AG04449 (cell line): ENCODE measurements at regions not wholly inside any gene's neighbourhood (a gene's known extent, or its start where the extent isn't known, plus 50 kb on each side); places are given as distances from the start of the nearest gene placed in this dataset.

Experiments used
- CTCF ChIA-PET: fragments of 350-600 bp; formaldehyde crosslinking; extraction: SDS; loops from one replicate; lab custom pipeline; 2021; ENCODE audit warnings: antibody characterized with exemption; lab: Yijun Ruan, JAX
- POLR2A ChIA-PET: fragments of 400-600, 350-600 bp; formaldehyde crosslinking; extraction: SDS; loops from one replicate; lab custom pipeline; 2020; ENCODE audit warnings: antibody characterized with exemption, inconsistent platforms; lab: Yijun Ruan, JAX
- DNase-seq: peaks from one replicate; pipeline ENCODE4 v3.0.0-alpha.2; 2010; ENCODE audit warnings: low read depth, low spot score
- H3K4me3 ChIP-seq: 2 replicates; pipeline ENCODE4 v1.5.1; 2011; ENCODE audit warnings: low read depth, mild to moderate bottlenecking, control low read depth, low read length
- CTCF ChIP-seq: IDR thresholded peaks from one replicate; pipeline ENCODE4 v1.5.1; 2011; ENCODE audit warnings: mild to moderate bottlenecking, moderate library complexity, low read length, control low read depth, inconsistent platforms; ENCODE audit not compliant: insufficient read depth; ENCODE audit errors: missing control alignments

- DNase-seq: no peak
- no peak for TF ChIP-seq CTCF
- ChIA-PET POLR2A (no interaction called here), CTCF (interaction anchor here (0.6 to 12.2 kb wide), 5 partner anchors 10 to 433 kb away, joined by 3 to 584 read pairs (median 6); no protein-coding TSS in a partner anchor)
- no peak overlapping the region for H3K4me3 ChIP-seq
Observed at GRCh38 chr1:214216779-214217178, 64.2 kb upstream of the SMYD2 start.

DNA sequence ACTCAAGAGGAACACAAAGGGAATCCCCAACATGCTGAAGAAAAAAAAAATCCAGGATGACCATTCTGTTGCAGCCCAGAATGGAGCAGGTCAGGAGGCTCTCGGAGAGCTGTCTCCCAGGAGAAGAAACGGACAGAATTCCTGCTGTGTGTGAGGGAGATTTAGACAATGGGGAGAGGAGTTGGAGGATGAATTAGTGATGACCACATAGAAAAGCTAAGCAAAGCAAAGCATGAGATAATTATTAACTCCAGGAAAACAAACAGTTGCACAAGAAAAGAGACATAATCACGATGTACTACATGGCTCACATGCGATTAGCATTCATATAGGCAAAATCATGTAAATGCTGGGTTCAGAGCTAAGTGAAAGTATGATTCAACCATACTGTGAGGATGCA, 61.1 kb upstream of the SMYD2 start:
- DNase-seq: no peak
- H3K4me3 ChIP-seq: no peak overlapping the region
- TF ChIP-seq CTCF: no peak
- POLR2A ChIA-PET: no interaction called here
- CTCF ChIA-PET: interaction anchor here (1.2 to 12.2 kb wide), 4 partner anchors 8 to 112 kb away, joined by 4 to 584 read pairs (median 6); no protein-coding TSS in a partner anchor

GRCh38 chr1:214220891-214221290, 60.1 kb upstream of the SMYD2 start:
- TF ChIP-seq CTCF: no peak
- ChIA-PET CTCF (interaction anchor here (1.2 to 12.2 kb wide), 4 partner anchors 9 to 111 kb away, joined by 4 to 584 read pairs (median 6); no protein-coding TSS in a partner anchor), POLR2A (no interaction called here)
- no peak overlapping the region for H3K4me3 ChIP-seq
- DNase-seq: no peak

GRCh38 chr1:214224611-214225354, 56.2 kb upstream of the SMYD2 start:
- CTCF ChIA-PET: interaction anchor here (1.0 to 4.4 kb wide), 7 partner anchors 10 to 403 kb away, joined by 3 to 53 read pairs (median 6); no protein-coding TSS in a partner anchor
- peak overlapping the region; percentile 48 for H3K4me3 ChIP-seq
- no peak for DNase-seq
- POLR2A ChIA-PET: no interaction called here
- no peak for TF ChIP-seq CTCF

DNA sequence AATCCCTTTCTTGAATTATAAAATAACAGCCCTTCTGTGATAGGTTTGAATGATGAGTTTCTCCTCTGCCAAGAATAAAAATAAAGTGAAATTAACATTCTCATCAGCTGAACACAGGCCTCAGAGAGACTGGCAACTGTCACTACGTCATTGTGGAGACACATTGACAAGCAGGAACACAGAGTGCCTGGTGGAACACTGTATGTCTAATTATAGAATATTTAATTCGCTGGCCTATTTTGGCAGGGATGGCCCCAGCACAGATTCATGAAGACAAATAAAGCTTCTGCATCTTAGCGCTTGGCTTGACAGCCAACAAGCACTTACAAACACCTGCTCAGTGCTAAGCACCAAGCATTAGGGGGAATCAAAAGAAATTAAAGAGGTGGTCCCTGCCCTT, 52.0 kb upstream of the SMYD2 start:
- CTCF ChIA-PET: interaction anchor here (1.0 to 4.4 kb wide), 4 partner anchors 12 to 103 kb away, joined by 3 to 23 read pairs (median 17); no protein-coding TSS in a partner anchor
- no peak for TF ChIP-seq CTCF
- H3K4me3 ChIP-seq: no peak overlapping the region
- POLR2A ChIA-PET: no interaction called here
- no peak for DNase-seq

- CTCF ChIA-PET: interaction anchor here (2.5 to 4.4 kb wide), 4 partner anchors 16 to 103 kb away, joined by 13 to 24 read pairs (median 22); no protein-coding TSS in a partner anchor
- no peak overlapping the region for H3K4me3 ChIP-seq
- DNase-seq: no peak
- POLR2A ChIA-PET: no interaction called here
- no peak for TF ChIP-seq CTCF
Observed at GRCh38 chr1:214229736-214230135, 51.2 kb upstream of the SMYD2 start.
